Stomach (tissue), 4 donors: ENCODE measurements at regions not wholly inside any gene's neighbourhood (a gene's known extent, or its start where the extent isn't known, plus 50 kb on each side); places are given as distances from the start of the nearest gene placed in this dataset.

Source experiments
- CTCF ChIP-seq, 7 experiments: fragments of 450-650 bp in 4 of 7; fragments of 200-600 bp in 3 of 7; sonication (generic) in 3 of 7; IDR thresholded peaks; one replicate each; pipeline ENCODE4 v1.5.1; 2016 to 2019; ENCODE audit warnings: antibody characterized with exemption in 7 of 7, control low read depth in 2 of 7, mild to moderate bottlenecking in 1 of 7
- POLR2A ChIP-seq, 4 donors: fragments of 450-650 bp; IDR thresholded peaks; one replicate each; pipeline ENCODE4 v1.6.1; 2016; ENCODE audit warnings: antibody characterized with exemption in 4 of 4, control low read depth in 2 of 4, mild to moderate bottlenecking in 1 of 4, moderate library complexity in 1 of 4
- POLR2AphosphoS5 ChIP-seq, 3 donors: sonication (generic); formaldehyde crosslinking; IDR thresholded peaks; one replicate each; pipeline ENCODE4 v1.6.1; 2016; ENCODE audit warnings: antibody characterized with exemption in 3 of 3

GRCh38 chrX:6694977-6695376 lies 160.1 kb upstream of the VCX3A start:
- TF ChIP-seq POLR2A (IDR thresholded peaks at IDR 0.05) (no peak), CTCF (IDR thresholded peaks at IDR 0.05) (no peak), POLR2AphosphoS5 (IDR thresholded peaks at IDR 0.05) (no peak)
